ENCODE measurements at regions not wholly inside any gene's neighbourhood (a gene's known extent, or its start where the extent isn't known, plus 50 kb on each side); places are given as distances from the start of the nearest gene placed in this dataset.

DNA sequence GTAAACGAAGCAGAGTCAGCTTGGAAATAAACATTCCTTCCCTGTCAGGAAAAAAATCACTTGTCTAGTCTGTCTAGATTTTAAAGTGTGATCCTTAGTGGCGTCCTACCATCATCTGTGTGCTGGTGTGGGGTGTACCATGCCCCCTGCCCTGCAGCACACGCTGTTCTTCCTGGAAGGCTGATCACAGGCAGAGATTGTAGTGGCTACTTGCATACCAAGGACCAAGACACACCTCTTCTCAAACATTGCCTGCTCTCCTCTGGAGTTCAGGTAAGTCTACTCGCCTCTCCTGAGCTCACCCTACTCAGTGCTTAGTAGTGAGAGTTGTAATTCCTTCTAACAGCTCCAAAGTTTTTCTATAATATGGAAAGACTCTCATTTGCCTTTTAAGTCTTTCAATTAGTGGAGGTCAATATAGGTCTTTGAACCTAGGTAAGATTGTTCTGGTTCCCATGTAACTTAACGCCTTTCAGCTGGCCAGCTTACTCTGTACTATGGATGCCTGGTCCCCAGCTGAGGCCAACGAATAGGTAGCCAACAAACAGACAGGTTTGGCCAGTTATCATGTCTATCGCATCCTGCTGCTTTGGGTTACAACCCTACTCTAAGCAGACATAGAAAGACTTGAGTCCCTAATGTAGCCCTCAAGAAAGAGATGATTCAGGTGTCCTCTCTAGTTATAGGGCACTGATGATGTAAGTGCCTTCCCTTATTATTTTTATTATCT, 55.4 kb downstream of the XCL1 start:
- TF ChIP-seq EZH2 (IDR thresholded peaks at IDR 0.05; ENCODE audit: insufficient read depth, poor library complexity, severe bottlenecking): no peak
- TF ChIP-seq EZH2phosphoT487 (IDR thresholded peaks at IDR 0.05; ENCODE audit: insufficient read depth, low read depth): no peak

All from GM23248 (cell line).